ENCODE measurements at regions not wholly inside any gene's neighbourhood (a gene's known extent, or its start where the extent isn't known, plus 50 kb on each side); places are given as distances from the start of the nearest gene placed in this dataset.

GRCh38 chr2:104794441-104794840 is 59.5 kb upstream of the POU3F3 start:
- 69 to 73% methylated on average over 2 of the region's 2 CpGs for WGBS, 2 donors
- no peak overlapping the region for H3K4me3 ChIP-seq (ENCODE audit: low read depth, poor library complexity, severe bottlenecking)
- no peak for TF ChIP-seq CTCF (IDR thresholded peaks at IDR 0.05)
- TF ChIP-seq POLR2A (IDR thresholded peaks at IDR 0.05) = no peak
- intact Hi-C loops (cut with DNase I; ENCODE audit: low total_unique reads) = no loop called here
- DNase-seq (ENCODE audit: low spot score in 2 of 2) = no peak

Measured in lower leg skin (tissue), 4 donors.